ENCODE measurements at regions not wholly inside any gene's neighbourhood (a gene's known extent, or its start where the extent isn't known, plus 50 kb on each side); places are given as distances from the start of the nearest gene placed in this dataset.

DNA sequence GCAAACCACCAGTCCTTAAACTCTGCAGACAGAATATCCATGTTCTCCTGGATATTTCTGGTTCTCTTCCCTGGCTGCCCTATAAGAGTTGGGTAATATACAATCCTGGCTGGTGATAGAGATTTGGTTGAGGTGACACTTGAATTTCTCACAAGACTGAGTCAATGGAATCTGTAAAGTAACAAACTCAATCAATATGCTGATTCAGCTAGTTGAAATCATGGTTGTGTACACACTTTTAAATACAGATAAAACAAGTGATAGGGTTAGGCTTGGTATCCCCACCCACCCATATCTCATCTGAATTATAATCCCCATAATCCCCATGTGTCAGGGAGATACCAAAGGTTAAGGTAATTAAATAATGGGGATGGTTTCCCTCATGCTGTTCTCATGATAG lies 349.2 kb upstream of the MAD2L1 start:
- H3K4me1 ChIP-seq: no peaks in the 10 kb centered on the region
- H3K36me3 ChIP-seq: no peaks in the 10 kb centered on the region
- H3K27ac ChIP-seq: no peak overlapping the region
- ATAC-seq (ENCODE audit: low FRiP score in 2 of 2): no peak
- no peak for DNase-seq
- no peak for TF ChIP-seq POLR2AphosphoS5 (IDR thresholded peaks at IDR 0.05)
- no peak for TF ChIP-seq POLR2A (IDR thresholded peaks at IDR 0.05)
- no peak for TF ChIP-seq EP300 (IDR thresholded peaks at IDR 0.05)
- TF ChIP-seq, protein P1, sequence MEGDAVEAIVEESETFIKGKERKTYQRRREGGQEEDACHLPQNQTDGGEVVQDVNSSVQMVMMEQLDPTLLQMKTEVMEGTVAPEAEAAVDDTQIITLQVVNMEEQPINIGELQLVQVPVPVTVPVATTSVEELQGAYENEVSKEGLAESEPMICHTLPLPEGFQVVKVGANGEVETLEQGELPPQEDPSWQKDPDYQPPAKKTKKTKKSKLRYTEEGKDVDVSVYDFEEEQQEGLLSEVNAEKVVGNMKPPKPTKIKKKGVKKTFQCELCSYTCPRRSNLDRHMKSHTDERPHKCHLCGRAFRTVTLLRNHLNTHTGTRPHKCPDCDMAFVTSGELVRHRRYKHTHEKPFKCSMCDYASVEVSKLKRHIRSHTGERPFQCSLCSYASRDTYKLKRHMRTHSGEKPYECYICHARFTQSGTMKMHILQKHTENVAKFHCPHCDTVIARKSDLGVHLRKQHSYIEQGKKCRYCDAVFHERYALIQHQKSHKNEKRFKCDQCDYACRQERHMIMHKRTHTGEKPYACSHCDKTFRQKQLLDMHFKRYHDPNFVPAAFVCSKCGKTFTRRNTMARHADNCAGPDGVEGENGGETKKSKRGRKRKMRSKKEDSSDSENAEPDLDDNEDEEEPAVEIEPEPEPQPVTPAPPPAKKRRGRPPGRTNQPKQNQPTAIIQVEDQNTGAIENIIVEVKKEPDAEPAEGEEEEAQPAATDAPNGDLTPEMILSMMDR (IDR thresholded peaks at IDR 0.05): no peak
- peaks cover 0 to 4% (median 0%) of the 10 kb centered on the region in 4 donors for H3K9me3 ChIP-seq
- no peaks in the 10 kb centered on the region for H3K27me3 ChIP-seq
- no peak overlapping the region for H3K4me3 ChIP-seq

DNA sequence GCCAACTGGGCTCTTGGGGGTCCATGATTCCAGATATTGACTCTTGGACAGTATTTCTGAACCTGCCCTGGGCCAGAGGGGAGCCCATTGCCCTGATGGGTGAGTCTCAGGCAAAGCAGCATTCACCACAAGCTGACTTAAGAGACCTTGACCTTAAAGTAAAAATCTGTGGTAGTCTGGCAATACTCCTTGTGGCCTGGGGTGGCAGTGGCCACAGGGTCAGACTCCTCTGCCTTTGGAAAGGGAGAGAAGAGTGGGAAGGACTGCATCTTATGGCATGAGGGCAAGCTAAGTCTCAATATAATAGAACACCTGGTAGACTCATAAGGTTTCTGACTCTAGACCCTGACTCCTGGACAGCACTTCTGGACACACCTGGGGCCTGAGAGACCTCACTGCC lies 340.3 kb upstream of the MAD2L1 start:
- Histone ChIP-seq H3K27ac (no peak overlapping the region), H3K4me3 (no peak overlapping the region), H3K36me3 (no peaks in the 10 kb centered on the region), H3K9me3 (peaks cover 0 to 4% (median 3%) of the 10 kb centered on the region in 4 donors), H3K4me1 (no peaks in the 10 kb centered on the region), H3K27me3 (no peaks in the 10 kb centered on the region)
- ATAC-seq (ENCODE audit: low FRiP score in 2 of 2) (no peak), DNase-seq (no peak)
- TF ChIP-seq, protein P1 (IDR thresholded peaks at IDR 0.05): no peak

DNA sequence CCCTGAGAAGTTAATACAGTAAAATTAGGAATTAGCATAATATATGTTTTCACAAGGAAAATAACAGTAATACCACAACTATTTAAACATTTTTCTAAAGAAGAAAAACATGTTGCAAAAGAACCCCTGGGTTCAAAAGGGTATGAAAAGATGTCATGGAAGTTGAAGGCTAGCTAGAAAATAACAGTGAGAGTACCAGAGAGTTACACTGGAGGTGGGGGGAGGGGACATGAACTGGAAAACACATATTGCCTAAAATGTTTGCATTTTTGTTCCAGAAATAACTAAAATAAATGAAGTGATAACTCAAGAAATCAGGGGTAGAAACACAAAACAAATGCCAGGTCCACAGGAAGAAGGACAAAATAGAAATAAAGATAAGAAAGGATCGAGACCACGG lies 336.6 kb upstream of the MAD2L1 start:
- WGBS, 2 donors: 72 to 78% methylated on average over 2 of the region's 2 CpGs
- H3K9me3 ChIP-seq: no peaks in the 10 kb centered on the region
- DNase-seq: no peak
- H3K27me3 ChIP-seq: no peaks in the 10 kb centered on the region
- no peak for ATAC-seq (ENCODE audit: low FRiP score in 2 of 2)
- H3K36me3 ChIP-seq: no peaks in the 10 kb centered on the region
- H3K27ac ChIP-seq: no peak overlapping the region
- no peaks in the 10 kb centered on the region for H3K4me1 ChIP-seq
- H3K4me3 ChIP-seq: no peak overlapping the region
- no peak for TF ChIP-seq EP300 (IDR thresholded peaks at IDR 0.05)
- TF ChIP-seq, protein P1 (IDR thresholded peaks at IDR 0.05): no peak
- no peak for TF ChIP-seq POLR2A (IDR thresholded peaks at IDR 0.05)
- no peak for TF ChIP-seq POLR2AphosphoS5 (IDR thresholded peaks at IDR 0.05)

DNA sequence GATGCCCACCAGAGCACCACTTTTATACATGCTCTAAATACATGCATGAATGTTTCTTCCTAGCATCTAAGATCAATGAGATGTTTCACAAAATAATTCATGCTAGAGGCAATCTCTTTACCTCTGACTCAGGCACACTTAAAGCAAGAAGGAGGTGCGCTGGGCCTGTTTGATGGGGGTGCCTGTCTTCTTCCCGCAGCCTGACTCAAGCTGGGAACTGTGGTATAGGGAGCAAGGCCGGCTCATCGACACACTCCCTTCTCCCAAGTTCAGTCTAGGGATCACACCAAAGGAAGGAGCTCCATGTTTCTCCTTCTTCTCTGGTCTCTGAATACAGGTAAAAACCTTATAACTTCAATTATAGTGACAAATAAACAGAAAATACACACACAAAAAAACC lies 333.8 kb upstream of the MAD2L1 start:
- TF ChIP-seq POLR2A (IDR thresholded peaks at IDR 0.05) (no peak), EP300 (IDR thresholded peaks at IDR 0.05) (no peak), POLR2AphosphoS5 (IDR thresholded peaks at IDR 0.05) (no peak)
- TF ChIP-seq, protein P1 (IDR thresholded peaks at IDR 0.05): no peak
- Histone ChIP-seq H3K4me1 (no peaks in the 10 kb centered on the region), H3K27ac (no peak overlapping the region), H3K27me3 (no peaks in the 10 kb centered on the region), H3K36me3 (no peaks in the 10 kb centered on the region), H3K9me3 (no peaks in the 10 kb centered on the region), H3K4me3 (no peak overlapping the region)
- DNase-seq: no peak
- ATAC-seq (ENCODE audit: low FRiP score in 2 of 2): no peak
- 90 to 98% methylated on average over 4 of the region's 4 CpGs for WGBS, 2 donors

DNA sequence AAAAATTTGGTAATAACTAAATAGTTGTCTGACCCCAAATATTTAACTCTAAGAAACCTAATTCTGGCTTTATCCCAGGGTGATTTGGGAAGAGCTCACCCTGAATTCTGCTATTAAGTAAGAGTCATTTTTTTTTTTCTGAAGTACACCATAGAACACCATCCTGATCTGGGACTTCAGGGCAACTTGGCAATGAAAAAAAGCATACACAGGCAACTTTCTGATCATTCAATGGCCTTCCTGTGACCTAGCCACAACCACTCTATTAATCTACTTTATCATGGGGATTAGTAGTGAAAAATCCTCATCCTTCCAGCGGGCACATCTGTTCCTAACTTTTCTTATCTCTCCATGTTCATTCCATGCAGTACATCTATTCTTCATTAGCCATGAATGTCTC lies 333.2 kb upstream of the MAD2L1 start:
- Histone ChIP-seq H3K4me1 (no peaks in the 10 kb centered on the region), H3K27me3 (no peaks in the 10 kb centered on the region), H3K27ac (no peak overlapping the region), H3K9me3 (no peaks in the 10 kb centered on the region), H3K36me3 (no peaks in the 10 kb centered on the region), H3K4me3 (no peak overlapping the region)
- ATAC-seq (ENCODE audit: low FRiP score in 2 of 2) (no peak), DNase-seq (no peak)
- TF ChIP-seq POLR2A (IDR thresholded peaks at IDR 0.05) (no peak), POLR2AphosphoS5 (IDR thresholded peaks at IDR 0.05) (no peak), EP300 (IDR thresholded peaks at IDR 0.05) (no peak)
- TF ChIP-seq, protein P1 (IDR thresholded peaks at IDR 0.05): no peak
- 58 to 85% methylated on average over 1 of the region's 1 CpG for WGBS, 2 donors
